Bronchial epithelial cell (primary cell): ENCODE measurements at regions not wholly inside any gene's neighbourhood (a gene's known extent, or its start where the extent isn't known, plus 50 kb on each side); places are given as distances from the start of the nearest gene placed in this dataset.

Experiments used
- DNase-seq: peaks from one replicate; pipeline ENCODE4 v3.0.0-alpha.2; 2010; ENCODE audit warnings: low read depth
- FAIRE-seq: peaks from 2 replicates; lab custom pipeline; 2011; peaks lifted over from hg19 to GRCh38; lab: Jason Lieb, UNC
- H3K27me3 ChIP-seq: 2 replicates; pipeline ENCODE4 v1.5.1; 2011; ENCODE audit warnings: low read length; ENCODE audit not compliant: control insufficient read depth, insufficient read depth
- H3K36me3 ChIP-seq: 2 replicates; pipeline ENCODE4 v1.5.1; 2011; ENCODE audit warnings: low read length; ENCODE audit not compliant: control insufficient read depth, insufficient read depth
- H3K4me3 ChIP-seq: 2 replicates; pipeline ENCODE4 v1.5.1; 2011; ENCODE audit warnings: mild to moderate bottlenecking, low read depth, low read length, control low read depth
- TF ChIP-seq, protein P1 (sequence below): IDR thresholded peaks from 2 replicates; pipeline ENCODE4 v1.5.1; 2011; ENCODE audit warnings: mild to moderate bottlenecking, moderate library complexity, low read length, control low read depth, inconsistent platforms; ENCODE audit not compliant: insufficient read depth, severe bottlenecking

DNA sequence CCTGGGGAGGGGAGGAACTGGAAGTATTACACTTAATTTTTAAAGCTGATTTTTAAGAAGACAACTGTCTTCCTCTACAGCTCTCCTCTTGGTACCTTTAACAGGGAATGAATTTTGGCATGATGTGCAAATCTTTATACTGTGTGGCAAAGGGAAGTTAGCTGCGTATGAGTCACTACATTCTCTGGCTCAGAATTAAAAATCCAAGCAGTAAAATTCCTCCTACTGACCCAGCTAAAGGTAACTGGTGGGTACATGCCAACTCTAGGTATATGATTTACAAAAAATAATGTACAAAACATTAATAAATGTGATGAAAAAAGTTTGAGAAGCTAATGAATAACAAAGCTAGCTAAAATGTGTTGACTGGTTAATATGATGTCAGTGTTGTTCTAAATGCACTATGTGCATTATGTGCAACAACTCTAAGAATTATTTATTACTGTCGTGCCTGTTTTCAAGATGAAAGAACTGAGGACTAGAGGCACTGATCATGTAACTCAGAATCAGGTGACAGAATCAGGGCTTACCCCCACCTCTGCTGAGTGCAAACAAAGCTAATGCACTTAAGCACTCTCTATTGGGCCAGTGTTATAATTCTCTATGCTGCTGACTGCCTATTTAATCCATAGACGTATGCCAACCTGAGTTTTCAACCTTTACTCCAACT lies 194.7 kb upstream of the CADPS start:
- TF ChIP-seq, protein P1, sequence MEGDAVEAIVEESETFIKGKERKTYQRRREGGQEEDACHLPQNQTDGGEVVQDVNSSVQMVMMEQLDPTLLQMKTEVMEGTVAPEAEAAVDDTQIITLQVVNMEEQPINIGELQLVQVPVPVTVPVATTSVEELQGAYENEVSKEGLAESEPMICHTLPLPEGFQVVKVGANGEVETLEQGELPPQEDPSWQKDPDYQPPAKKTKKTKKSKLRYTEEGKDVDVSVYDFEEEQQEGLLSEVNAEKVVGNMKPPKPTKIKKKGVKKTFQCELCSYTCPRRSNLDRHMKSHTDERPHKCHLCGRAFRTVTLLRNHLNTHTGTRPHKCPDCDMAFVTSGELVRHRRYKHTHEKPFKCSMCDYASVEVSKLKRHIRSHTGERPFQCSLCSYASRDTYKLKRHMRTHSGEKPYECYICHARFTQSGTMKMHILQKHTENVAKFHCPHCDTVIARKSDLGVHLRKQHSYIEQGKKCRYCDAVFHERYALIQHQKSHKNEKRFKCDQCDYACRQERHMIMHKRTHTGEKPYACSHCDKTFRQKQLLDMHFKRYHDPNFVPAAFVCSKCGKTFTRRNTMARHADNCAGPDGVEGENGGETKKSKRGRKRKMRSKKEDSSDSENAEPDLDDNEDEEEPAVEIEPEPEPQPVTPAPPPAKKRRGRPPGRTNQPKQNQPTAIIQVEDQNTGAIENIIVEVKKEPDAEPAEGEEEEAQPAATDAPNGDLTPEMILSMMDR, result no peak
- DNase-seq (no peak), FAIRE-seq (no peak)
- no peaks in the 10 kb centered on the region for H3K36me3 ChIP-seq
- H3K27me3 ChIP-seq, result no peaks in the 10 kb centered on the region
- no peak overlapping the region for H3K4me3 ChIP-seq

DNA sequence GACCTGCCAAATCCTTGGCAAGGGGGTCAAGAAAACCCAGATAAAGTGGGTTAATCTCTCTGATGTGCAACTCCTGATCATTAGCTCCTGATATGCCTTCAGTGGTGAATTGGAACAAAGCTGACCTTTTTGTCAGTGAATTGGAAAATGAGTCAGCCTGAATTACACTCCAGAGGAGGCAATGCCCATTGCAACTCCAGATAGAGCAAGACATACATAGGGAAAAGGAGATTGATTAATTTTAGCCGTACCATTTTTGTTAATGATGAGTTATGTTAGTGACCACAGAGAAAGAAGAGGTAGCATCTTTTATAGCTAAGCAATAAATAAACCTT lies 195.2 kb upstream of the CADPS start:
- H3K4me3 ChIP-seq, result no peak overlapping the region
- TF ChIP-seq, protein P1, result no peak
- FAIRE-seq (no peak), DNase-seq (no peak)
- H3K27me3 ChIP-seq, result no peaks in the 10 kb centered on the region
- no peaks in the 10 kb centered on the region for H3K36me3 ChIP-seq

DNA sequence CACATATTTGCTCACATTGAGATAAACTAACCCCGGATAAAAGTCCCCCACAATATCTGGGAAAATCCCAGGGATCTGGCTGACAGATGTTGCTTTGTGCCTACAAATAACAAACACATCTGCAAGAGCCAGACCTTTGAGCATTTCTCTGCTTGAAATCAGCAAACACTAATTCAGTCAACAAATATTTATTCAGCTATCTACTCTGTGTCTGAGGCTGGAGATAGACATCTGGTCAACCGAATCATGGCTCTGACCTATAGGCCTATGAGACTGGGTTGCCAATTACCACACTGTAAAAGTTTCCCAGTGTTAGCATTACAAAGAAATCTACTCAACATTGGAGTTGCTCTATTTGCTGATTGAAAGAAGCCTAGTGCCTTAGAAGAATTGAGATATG lies 201.1 kb upstream of the CADPS start:
- TF ChIP-seq, protein P1, result no peak
- Histone ChIP-seq H3K4me3 (no peak overlapping the region), H3K27me3 (no peaks in the 10 kb centered on the region), H3K36me3 (no peaks in the 10 kb centered on the region)
- no peak for FAIRE-seq
- DNase-seq, result no peak

DNA sequence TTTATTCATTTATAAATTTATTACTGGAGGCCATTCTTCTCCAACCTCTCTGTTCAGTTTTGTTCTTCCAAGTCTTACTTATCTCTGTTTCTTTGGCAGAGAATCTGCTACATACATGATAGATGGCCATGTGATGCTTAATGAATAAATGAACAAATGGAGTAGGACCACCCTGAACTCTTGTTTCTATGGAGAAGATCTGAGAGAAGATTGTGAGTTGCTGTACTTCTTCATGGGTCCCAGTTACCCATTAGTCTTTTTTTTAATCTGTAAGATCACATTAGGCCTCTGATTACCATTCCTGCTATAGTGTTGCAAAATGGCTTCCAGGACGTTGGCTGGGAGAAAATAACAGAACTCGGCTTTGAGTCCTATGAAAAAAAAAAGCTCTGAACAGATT lies 191.9 kb upstream of the SYNPR start:
- Histone ChIP-seq H3K4me3 (no peak overlapping the region), H3K27me3 (no peaks in the 10 kb centered on the region), H3K36me3 (no peaks in the 10 kb centered on the region)
- FAIRE-seq, result no peak
- no peak for DNase-seq
- TF ChIP-seq, protein P1, result no peak

DNA sequence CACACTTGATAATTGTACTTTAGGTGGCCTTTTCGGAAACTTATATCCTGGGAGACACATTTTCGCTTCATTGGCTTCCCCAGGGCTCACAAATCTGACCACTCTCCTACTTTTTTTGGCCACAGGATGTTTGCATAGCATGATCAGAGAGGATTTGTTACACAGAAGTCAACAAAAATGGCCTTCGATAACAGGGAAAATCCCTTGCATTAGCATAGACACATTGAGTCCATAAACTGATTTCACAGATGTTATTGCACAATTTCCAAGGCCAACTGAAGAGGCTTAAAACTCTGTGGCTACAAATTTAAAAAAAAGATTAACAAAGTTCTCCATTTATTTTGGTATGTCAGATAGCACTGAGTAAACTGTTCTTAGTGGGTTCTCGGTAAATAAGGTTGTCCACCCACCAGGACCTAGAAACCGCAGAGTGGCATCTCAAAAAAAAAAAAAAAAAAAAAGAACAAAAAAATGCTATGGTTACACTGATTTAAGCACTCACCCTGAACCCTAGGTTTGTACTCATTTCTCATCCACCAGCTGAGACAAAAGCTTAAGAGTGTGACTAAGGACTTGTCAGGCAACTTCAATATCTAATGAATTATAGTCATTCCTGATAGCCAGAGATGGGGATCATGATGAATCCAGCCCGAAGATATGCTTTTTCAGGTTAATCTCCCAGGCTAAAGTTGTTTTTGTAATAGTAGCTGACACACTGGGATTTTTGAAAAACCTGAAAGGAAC lies 188.9 kb upstream of the SYNPR start:
- FAIRE-seq, result peak; percentile 23
- TF ChIP-seq, protein P1, result no peak
- DNase-seq, result no peak

More for the DNA sequence above, 188.9 kb upstream of the SYNPR start:
- Histone ChIP-seq H3K27me3 (no peaks in the 10 kb centered on the region), H3K36me3 (no peaks in the 10 kb centered on the region), H3K4me3 (no peak overlapping the region)
